ENCODE measurements at regions not wholly inside any gene's neighbourhood (a gene's known extent, or its start where the extent isn't known, plus 50 kb on each side); places are given as distances from the start of the nearest gene placed in this dataset.
"Not testable (repeated sequence)": the region's sequence is repeated elsewhere in the genome, so short reads cannot be mapped to it uniquely, and the experiment has no call there.

DNA sequence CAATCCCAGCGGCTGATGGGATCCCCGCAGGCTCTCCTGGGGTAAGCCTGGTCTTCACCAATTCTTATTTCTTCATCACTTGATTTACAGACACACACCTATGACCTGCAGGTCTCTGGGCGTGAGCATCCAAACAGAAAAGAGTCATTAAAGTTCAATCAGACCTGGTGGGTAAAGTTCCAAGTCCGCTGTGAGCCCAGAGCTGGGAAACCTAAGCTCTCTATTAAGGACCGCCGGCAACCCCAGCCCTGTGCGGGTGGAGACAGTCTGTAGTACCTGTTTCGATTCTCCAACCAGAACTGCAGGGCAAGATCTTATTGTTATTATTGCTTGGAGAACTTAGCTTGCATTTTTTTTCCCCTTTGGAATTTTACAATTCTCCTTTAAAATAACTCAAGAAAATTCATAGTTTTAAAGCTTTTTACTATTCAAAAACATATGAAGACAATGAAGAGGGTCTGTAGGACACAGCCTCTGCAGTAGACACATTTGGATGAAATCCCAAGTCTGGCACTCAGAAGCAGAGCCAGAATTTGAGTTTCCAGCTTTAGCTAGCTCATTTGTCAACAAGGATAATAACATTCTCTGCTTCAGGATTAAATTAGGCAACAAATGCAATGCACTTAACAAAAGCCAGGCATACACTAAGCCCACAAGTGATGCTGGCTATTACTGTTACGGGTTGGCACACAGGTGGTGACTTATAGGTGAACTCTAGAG, 376.4 kb downstream of the INSIG2 start:
- DNase-seq (ENCODE audit: low read depth): no peak

- DNase-seq (ENCODE audit: low read depth): no peak
Observed at GRCh38 chr2:118464046-118464445, 375.8 kb downstream of the INSIG2 start.

DNA sequence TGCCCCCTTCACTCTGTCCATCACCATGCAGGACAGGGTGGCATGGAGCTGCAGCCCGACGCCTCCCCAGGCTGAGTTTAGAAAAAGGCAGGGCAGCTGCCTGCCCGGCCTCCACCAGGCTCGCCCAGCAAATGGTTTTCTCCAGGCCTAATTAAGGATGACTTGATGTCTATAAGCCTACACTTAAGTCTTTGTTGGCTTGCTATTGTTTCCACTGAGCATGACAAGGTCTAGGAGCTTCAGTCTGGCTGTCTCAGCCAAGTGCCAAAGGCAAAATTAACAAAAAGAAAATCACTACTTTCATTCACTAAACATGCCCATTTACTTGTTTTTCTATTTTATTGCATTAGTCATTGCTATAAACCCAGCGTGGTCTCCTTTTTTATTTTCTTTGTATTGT, 372.2 kb downstream of the INSIG2 start:
- DNase-seq (ENCODE audit: low read depth): no peak

GRCh38 chr2:118459426-118459825, 371.2 kb downstream of the INSIG2 start:
- DNase-seq (ENCODE audit: low read depth): no peak

- DNase-seq (ENCODE audit: low read depth): no peak
Observed at GRCh38 chr2:118457951-118458350, 369.7 kb downstream of the INSIG2 start.

GRCh38 chr2:118449401-118449800, 361.1 kb downstream of the INSIG2 start:
- no peak for DNase-seq (ENCODE audit: low read depth)

DNA sequence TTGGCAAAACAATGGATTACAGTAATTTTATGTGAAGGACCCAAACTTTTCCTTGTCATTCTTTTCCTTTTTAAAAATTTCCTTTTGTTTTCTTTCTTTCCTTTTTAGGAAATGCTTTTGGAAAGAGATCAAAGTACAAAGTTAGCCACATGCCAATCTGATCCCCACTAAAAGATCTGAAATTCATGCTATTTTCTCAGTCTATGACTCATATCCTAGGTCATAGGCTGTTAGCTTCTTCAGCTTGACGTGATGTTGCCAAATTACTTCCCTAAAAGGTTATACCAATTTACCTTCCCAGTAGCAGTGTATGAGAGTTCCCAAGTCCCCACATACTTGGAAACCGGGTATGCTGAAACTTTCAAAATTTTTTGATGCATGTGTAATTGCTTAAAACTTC, 355.3 kb downstream of the INSIG2 start:
- DNase-seq (ENCODE audit: low read depth): no peak

DNA sequence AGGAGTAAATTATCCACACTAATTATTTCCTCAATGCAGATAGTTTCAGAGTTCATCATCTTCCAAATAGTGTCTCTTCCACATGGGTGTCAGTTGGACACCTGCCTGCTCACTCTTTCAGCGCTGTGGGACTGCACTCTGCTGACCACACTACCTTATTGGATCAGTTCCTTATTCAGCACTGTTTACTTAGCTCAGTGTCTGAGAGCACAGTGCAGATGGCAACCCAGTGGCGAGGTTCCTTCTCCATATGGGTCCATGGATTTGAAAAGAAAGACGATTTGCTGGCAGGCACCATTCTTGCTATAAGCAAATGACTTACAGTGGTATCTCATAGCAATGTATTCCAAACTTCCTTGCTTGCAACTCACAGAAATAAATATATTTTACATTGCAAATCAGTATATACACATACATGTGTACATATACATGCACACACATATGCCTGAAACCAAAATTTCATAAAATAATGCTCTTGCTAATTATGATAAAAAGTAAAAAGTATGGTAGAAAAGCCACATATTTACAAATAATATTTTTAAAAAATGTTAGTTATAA, 354.8 kb downstream of the INSIG2 start:
- DNase-seq (ENCODE audit: low read depth): no peak

DNA sequence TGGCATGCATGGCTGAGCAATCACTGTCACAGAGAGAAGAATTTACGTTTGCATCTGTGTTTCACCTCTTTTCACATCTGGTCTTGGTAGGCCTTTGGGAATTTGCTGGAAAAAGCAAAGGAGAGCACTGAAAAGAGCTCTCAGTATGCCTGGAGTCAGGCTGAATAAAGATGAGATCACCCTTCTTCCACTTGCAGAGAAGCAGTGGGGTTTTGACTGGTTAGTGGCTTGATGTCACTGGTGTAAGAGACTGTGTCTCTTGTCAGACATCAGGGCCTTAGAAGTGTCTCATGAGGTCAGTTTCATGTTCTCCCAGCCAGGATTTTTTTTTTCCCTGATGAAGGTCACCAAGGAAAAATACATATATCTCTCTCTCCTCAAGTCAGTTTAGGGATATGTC, 353.8 kb downstream of the INSIG2 start:
- no peak for DNase-seq (ENCODE audit: low read depth)

DNA sequence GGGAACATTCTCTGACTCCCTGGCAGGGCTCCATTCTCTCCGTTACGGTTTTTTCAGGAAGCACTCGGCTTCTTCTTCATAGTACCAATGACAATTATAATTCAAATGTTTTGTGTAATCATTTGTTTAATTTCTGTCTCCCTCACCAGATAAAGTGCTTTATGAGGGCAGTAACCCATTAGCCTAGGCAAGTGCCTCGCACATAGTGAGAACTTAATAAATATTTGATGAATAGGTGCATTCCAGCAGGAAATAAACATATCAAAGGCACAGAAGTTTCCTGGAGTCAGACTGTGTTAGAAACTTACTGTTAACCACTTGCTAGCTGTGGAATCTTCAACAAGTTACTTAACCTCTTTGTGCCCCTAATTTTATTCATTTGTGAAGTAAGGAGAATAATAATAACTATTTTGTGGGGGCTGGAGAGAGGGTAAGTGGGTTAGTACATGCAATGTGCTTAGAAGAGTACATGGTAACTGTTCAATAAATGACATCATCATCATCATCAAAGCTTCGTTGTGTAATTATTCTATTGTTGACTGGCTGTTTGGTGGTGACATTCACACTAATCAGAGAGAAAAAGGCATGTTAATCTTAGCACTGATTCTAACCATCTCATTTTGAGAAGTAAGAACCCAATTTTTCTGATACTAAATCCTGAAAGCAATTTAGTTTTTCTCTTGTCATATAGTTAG, 352.3 kb downstream of the INSIG2 start:
- no peak for DNase-seq (ENCODE audit: low read depth)

DNA sequence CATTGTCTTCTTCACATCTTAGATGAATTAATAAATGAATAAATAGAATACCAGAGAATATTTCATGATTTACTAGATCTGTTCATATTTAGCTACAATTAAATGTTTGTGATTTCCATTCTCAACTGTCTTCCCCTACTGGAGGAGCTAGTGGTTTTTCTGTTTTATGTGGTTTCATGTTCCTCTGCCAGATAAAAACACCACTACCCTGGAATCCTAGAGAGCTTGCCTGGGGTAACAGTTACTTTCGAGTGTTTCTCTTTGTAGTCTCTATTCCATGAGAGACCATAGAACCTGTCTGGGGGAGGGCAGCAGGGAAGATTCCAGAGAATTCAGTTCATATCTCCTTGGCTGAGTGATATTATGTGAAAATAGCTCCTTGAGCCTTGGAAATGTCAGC, 349.2 kb downstream of the INSIG2 start:
- no peak for DNase-seq (ENCODE audit: low read depth)

DNA sequence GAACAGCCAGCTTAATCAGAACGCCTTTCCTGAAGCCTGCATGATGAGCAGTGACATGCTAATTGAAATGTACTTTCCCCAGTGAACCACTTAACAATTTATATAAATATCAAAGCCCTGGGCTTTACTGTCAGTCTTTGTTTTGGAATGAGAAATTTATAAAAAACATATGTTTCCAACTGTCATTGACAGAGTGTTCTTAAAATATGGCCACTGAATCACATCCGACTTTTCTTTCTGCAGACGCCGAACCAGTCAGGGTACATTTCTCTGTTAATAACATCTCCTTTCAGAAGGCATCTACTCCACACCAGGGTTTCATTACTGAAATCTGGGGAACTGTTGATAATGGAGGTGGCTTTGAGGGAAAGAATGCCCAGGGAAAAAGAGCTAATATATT, 343.7 kb downstream of the INSIG2 start:
- DNase-seq (ENCODE audit: low read depth): no peak

- DNase-seq (ENCODE audit: low read depth): no peak
Observed at GRCh38 chr2:118431586-118431985, 343.3 kb downstream of the INSIG2 start.

- no peak for DNase-seq (ENCODE audit: low read depth)
Observed at GRCh38 chr2:118431165-118431517, 342.9 kb downstream of the INSIG2 start.

- no peak for DNase-seq (ENCODE audit: low read depth)
Observed at GRCh38 chr2:118430510-118431164, 342.4 kb downstream of the INSIG2 start.

DNA sequence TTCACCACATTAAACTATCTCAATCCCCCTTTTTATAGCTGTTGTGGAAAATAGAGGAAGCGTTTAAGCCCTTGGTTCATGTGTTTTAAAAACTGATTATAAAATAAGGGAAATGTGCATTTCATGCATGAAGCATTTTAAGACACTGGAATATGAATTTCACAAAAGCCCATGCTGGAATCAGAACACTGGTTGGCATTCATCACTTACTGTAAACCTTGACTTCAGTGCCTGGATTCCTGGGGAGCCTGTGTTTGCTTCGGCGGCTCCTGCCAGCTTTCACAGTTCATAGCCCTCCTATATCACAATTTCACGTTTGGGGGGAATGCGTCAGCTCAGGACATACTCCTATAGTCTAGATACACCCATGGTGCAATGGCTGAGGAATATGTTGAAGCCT, 336.9 kb downstream of the INSIG2 start:
- DNase-seq (ENCODE audit: low read depth): no peak

DNA sequence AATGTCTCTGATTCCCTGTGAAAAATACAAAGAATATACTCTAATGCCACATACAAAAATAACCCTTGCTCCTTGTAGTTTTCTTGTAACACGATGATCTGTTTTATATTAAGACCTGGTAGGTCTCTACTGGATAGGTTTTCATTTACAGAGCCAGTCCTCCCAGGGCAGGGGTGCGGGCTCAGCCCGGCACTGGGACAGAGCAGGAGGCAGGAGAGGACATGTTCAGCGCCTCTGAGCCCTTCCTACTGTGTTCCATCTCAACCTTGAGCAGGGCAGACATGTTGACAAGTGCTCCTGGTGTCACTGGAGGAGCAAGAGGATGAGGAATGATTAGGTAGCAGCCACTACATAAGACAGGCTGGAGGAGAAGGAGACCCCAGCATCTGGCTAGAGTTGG, 335.5 kb downstream of the INSIG2 start:
- no peak for DNase-seq (ENCODE audit: low read depth)

DNA sequence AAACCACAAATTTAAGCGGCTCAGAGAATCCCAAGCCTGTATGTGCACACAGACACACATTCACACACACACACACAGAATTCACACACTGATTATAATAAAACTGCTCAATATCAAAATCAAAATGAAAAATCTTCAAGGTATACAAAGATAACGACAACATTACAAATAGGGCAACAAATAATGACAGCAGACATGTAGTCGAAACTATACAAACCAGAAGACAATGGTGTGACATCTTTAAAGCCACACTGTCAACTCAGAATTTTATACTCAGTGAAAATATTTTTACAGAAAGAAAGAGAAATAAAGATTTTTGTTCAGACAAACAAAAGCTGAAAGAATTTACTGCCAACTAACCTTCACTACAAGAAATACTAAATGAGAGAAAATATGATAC, 333.4 kb downstream of the INSIG2 start:
- no peak for DNase-seq (ENCODE audit: low read depth)

GRCh38 chr2:118417406-118418120, 329.3 kb downstream of the INSIG2 start:
- no peak for DNase-seq (ENCODE audit: low read depth)

DNA sequence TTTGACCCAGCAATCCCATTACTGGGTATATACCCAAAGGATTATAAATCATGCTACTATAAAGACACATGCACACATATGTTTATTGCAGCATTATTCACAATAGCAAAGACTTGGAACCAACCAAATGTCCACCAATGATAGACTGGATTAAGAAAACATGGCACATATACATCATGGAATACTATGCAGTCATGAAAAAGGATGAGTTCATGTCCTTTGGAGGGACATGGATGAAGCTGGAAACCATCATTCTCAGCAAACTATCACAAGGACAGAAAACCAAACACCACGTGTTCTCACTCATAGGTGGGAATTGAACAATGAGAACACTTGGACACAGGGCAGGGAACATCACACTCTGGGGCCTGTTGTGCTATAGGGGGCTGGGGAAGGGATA, 326.9 kb downstream of the INSIG2 start:
- not testable (repeated sequence) for DNase-seq (ENCODE audit: low read depth)

DNA sequence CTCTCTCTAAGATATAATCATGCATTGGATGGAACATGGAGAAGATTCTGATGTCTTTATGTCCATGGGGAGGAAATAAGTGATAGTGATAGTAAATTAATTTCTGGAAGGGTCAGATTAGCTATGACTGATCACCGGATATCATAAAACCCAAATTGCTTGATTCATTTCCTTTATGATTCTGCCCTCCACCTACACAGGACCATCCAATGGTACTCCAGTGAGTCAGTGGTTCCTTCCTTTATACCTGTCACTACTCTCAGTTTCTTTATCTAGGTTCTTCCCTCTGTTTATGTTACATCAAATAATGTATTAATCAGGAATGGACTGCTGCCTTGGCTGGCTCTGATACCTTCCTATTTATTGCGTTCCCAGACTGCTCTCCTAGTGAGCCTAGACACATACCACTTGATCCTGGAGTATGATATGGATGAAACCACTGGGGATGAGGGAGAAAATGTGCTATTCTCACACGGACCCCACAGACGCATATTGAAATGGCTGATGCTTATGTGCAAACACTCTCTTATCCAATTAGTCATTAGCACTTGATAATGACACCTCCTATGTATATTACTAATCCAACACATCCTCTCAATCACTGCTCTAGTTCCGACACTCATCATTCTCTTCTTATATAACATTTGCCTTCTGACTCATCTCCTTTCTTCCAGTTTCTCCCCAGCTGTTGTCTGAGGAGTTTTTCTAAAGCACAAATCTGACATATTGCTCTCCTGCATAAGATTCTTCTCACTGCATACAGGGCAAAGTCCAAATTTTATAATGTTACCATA, 315.6 kb downstream of the INSIG2 start:
- DNase-seq (ENCODE audit: low read depth): no peak

- DNase-seq (ENCODE audit: low read depth): no peak
Observed at GRCh38 chr2:118388771-118389170, 300.5 kb downstream of the INSIG2 start.
